ENCODE measurements at regions not wholly inside any gene's neighbourhood (a gene's known extent, or its start where the extent isn't known, plus 50 kb on each side); places are given as distances from the start of the nearest gene placed in this dataset.
"Not testable (repeated sequence)": the region's sequence is repeated elsewhere in the genome, so short reads cannot be mapped to it uniquely, and the experiment has no call there.

DNA sequence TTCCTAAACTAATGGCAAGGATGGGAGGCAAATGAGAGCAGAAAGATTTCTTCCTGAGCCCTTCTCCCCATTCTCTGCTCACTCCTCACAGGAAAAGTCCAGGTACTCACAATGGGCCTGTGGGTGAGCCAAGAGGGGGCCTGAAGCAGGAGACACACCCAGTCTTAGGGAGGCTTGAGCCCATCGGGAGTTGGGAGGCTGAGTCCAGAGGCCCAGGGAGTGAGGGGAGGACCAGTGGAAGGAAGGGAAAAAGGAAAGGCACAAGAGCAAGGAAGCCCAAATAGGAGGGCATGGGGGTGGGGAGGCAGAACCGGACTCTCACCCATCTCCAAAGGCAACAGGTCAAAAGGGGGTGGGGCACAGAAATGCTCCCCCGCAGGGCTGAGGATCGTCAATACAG, 68.1 kb upstream of the CNEP1R1 start:
- H3K4me3 Mint-ChIP-seq (ENCODE audit: low read depth), result no peak overlapping the region
- no peak overlapping the region for H3K27ac Mint-ChIP-seq
- TF ChIP-seq, protein P1, sequence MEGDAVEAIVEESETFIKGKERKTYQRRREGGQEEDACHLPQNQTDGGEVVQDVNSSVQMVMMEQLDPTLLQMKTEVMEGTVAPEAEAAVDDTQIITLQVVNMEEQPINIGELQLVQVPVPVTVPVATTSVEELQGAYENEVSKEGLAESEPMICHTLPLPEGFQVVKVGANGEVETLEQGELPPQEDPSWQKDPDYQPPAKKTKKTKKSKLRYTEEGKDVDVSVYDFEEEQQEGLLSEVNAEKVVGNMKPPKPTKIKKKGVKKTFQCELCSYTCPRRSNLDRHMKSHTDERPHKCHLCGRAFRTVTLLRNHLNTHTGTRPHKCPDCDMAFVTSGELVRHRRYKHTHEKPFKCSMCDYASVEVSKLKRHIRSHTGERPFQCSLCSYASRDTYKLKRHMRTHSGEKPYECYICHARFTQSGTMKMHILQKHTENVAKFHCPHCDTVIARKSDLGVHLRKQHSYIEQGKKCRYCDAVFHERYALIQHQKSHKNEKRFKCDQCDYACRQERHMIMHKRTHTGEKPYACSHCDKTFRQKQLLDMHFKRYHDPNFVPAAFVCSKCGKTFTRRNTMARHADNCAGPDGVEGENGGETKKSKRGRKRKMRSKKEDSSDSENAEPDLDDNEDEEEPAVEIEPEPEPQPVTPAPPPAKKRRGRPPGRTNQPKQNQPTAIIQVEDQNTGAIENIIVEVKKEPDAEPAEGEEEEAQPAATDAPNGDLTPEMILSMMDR (IDR thresholded peaks at IDR 0.05; ENCODE audit: unreplicated experiment), result no peak
- H3K36me3 Mint-ChIP-seq (ENCODE audit: insufficient read depth), result no peaks in the 10 kb centered on the region
- peaks cover 3% of the 10 kb centered on the region for H3K4me1 Mint-ChIP-seq (ENCODE audit: low read depth)
- peaks cover 8% of the 10 kb centered on the region for H3K27me3 Mint-ChIP-seq
- DNase-seq (ENCODE audit: low spot score, unreplicated experiment), result no peak
- no peaks in the 10 kb centered on the region for H3K9me3 Mint-ChIP-seq (ENCODE audit: low read depth)

DNA sequence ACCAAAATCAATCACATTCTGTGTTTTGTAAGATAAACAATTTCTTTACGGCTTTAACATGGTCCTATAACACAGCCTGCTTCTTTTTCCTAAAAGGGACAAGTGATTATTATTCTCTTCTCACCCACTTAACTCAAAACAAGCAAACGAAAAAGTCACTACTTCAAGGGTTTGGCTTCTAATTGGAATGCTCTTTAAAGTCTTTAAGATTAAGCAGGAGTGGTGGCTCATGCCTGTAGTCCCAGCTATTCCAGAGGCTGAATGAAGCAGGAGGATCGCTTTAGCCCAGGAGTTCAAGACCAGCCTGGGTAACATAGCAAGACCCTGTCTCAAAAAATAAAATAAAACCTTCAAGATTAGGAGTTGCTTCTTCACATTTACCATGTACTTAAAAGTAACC, 66.6 kb upstream of the CNEP1R1 start:
- no peaks in the 10 kb centered on the region for H3K36me3 Mint-ChIP-seq (ENCODE audit: insufficient read depth)
- no peak overlapping the region for H3K4me3 Mint-ChIP-seq (ENCODE audit: low read depth)
- H3K9me3 Mint-ChIP-seq (ENCODE audit: low read depth), result no peaks in the 10 kb centered on the region
- no peak for DNase-seq (ENCODE audit: low spot score, unreplicated experiment)
- no peak overlapping the region for H3K27ac Mint-ChIP-seq
- H3K27me3 Mint-ChIP-seq, result peaks cover 11% of the 10 kb centered on the region
- TF ChIP-seq, protein P1 (IDR thresholded peaks at IDR 0.05; ENCODE audit: unreplicated experiment), result no peak
- H3K4me1 Mint-ChIP-seq (ENCODE audit: low read depth), result peaks cover 3% of the 10 kb centered on the region

DNA sequence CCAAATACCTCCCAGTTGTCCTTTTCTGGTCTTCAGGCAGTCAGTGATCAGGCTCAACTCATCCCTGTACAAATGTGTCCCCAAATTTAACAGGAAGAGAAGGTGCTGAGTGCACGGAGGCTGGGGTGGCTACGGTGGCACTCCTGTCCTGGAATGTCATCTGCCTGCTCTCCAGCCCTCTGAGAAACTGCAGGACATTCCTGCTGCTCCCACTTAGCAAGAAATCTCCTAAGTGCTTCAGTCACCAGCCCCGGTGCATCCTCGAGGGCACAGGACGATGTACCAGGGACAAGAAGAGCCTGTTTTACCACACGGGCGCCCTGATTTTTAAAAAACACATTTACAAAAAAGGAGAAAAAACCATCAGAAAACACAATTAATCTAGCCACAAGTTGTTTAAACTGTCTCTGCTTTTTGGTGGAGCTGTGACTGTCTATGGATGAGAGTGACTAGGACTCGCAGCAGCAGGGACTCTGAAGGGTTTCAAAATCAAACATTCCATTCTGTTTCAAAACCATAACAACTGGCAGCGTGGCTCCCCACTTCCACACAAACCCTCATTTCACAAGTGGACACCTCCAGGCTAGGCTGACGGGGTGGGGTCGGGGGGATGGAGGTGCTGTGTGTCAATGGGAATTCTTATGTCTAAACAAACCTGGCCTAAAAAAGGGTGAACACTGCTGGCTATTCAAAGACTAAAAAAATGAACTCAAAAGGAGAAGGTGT, 65.3 kb upstream of the CNEP1R1 start:
- no peak for DNase-seq (ENCODE audit: low spot score, unreplicated experiment)
- no peak overlapping the region for H3K4me3 Mint-ChIP-seq (ENCODE audit: low read depth)
- H3K9me3 Mint-ChIP-seq (ENCODE audit: low read depth), result no peaks in the 10 kb centered on the region
- H3K27me3 Mint-ChIP-seq, result peaks cover 7% of the 10 kb centered on the region
- peaks cover 3% of the 10 kb centered on the region for H3K4me1 Mint-ChIP-seq (ENCODE audit: low read depth)
- H3K36me3 Mint-ChIP-seq (ENCODE audit: insufficient read depth), result no peaks in the 10 kb centered on the region
- TF ChIP-seq, protein P1 (IDR thresholded peaks at IDR 0.05; ENCODE audit: unreplicated experiment), result no peak
- no peak overlapping the region for H3K27ac Mint-ChIP-seq

DNA sequence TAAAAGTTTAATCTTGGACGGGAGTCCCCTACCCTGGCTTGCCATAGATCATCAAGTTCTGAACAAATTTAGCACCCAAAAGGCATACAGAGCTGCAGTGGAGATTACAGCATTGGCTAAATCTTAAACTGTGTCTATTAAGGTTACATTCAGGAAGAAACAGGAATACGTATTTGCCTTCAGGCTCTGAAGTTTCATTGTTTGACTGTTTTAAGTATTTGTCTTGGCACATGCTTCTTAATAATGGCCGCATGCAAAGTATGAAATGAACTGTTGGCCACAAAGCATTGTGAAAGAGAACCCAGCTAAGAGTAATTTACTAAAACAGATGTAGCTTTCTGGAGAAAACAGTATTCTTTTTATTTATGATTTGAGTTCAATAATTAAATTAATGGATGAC, 63.9 kb upstream of the CNEP1R1 start:
- H3K27me3 Mint-ChIP-seq, result peaks cover 7% of the 10 kb centered on the region
- no peaks in the 10 kb centered on the region for H3K36me3 Mint-ChIP-seq (ENCODE audit: insufficient read depth)
- H3K9me3 Mint-ChIP-seq (ENCODE audit: low read depth), result no peaks in the 10 kb centered on the region
- H3K27ac Mint-ChIP-seq, result no peak overlapping the region
- TF ChIP-seq, protein P1 (IDR thresholded peaks at IDR 0.05; ENCODE audit: unreplicated experiment), result no peak
- H3K4me3 Mint-ChIP-seq (ENCODE audit: low read depth), result no peak overlapping the region
- DNase-seq (ENCODE audit: low spot score, unreplicated experiment), result no peak
- peaks cover 3% of the 10 kb centered on the region for H3K4me1 Mint-ChIP-seq (ENCODE audit: low read depth)

DNA sequence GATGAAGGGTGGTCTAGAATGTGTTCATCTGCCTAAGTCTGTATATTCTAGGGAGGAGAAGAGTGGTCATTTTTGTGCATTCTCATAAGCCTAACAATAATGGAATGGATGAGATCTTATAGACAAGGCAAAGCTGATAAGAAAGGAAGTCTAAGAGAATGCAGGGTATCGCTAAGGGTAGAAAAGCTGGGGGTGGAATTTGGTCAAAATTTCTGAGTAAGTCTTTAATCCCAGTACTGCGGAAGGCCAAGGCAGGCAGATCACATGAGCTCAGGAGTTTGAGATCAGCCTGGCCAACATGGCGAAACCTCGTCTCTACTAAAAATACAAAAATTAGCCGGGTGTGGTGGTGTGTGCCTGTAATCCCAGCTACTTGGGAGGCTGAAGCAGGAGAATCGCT, 62.5 kb upstream of the CNEP1R1 start:
- H3K9me3 Mint-ChIP-seq (ENCODE audit: low read depth), result not testable (repeated sequence)

DNA sequence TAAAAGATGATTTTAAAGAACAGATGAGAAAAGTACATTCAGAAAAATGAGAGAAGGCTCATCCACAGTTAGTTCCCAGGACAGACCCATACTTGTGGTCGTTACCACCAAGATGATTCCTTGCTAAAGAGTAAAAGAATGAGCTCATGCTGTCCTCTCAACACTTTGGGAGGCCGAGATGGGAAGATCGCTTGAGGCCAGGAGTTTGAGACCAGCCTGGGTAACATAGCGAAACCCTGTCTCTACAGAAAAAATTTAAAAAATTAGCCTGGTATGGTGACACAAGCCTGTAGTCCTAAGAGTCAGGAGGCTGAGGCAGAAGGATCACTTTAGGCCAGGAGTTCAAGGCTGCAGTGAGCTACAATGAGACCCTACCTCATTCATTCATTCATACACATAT, 60.7 kb upstream of the CNEP1R1 start:
- DNase-seq (ENCODE audit: low spot score, unreplicated experiment), result no peak
- Mint-ChIP-seq H3K27me3 (peaks cover 16% of the 10 kb centered on the region), H3K36me3 (ENCODE audit: insufficient read depth) (no peaks in the 10 kb centered on the region)

More for the DNA sequence above, 62.5 kb upstream of the CNEP1R1 start:
- peaks cover 14% of the 10 kb centered on the region for H3K27me3 Mint-ChIP-seq
- H3K4me3 Mint-ChIP-seq (ENCODE audit: low read depth); H3K36me3 Mint-ChIP-seq (ENCODE audit: insufficient read depth); H3K4me1 Mint-ChIP-seq (ENCODE audit: low read depth); H3K27ac Mint-ChIP-seq; DNase-seq (ENCODE audit: low spot score, unreplicated experiment): not testable (repeated sequence)

More for the DNA sequence above, 60.7 kb upstream of the CNEP1R1 start:
- H3K27ac Mint-ChIP-seq, result no peak overlapping the region
- peaks cover 3% of the 10 kb centered on the region for H3K4me1 Mint-ChIP-seq (ENCODE audit: low read depth)
- H3K9me3 Mint-ChIP-seq (ENCODE audit: low read depth), result no peaks in the 10 kb centered on the region
- TF ChIP-seq, protein P1 (IDR thresholded peaks at IDR 0.05; ENCODE audit: unreplicated experiment), result no peak
- H3K4me3 Mint-ChIP-seq (ENCODE audit: low read depth), result no peak overlapping the region
